GM12891 (cell line): ENCODE measurements at regions not wholly inside any gene's neighbourhood (a gene's known extent, or its start where the extent isn't known, plus 50 kb on each side); places are given as distances from the start of the nearest gene placed in this dataset.
"Not testable (repeated sequence)": the region's sequence is repeated elsewhere in the genome, so short reads cannot be mapped to it uniquely, and the experiment has no call there.

Source experiments
- DNase-seq: peaks from one replicate; pipeline ENCODE4 v3.0.0; 2011; ENCODE audit warnings: low spot score; ENCODE audit not compliant: insufficient read length
- FAIRE-seq: peaks from 2 replicates; lab custom pipeline; 2011; peaks lifted over from hg19 to GRCh38; lab: Jason Lieb, UNC

GRCh38 chr1:143905214-143906179, 66.3 kb downstream of the FAM72C start:
- not testable (repeated sequence) for FAIRE-seq, DNase-seq

- not testable (repeated sequence) for FAIRE-seq
Observed at GRCh38 chr1:143904622-143904979, 67.2 kb downstream of the FAM72C start.

GRCh38 chr1:143903899-143904621, 67.7 kb downstream of the FAM72C start:
- DNase-seq, FAIRE-seq: not testable (repeated sequence)

More at GRCh38 chr1:143904622-143904979, 67.2 kb downstream of the FAM72C start:
- not testable (repeated sequence) for DNase-seq

GRCh38 chr1:143896377-143896776, 75.4 kb downstream of the FAM72C start:
- FAIRE-seq, DNase-seq: not testable (repeated sequence)

GRCh38 chr1:143884932-143885574, 86.7 kb downstream of the FAM72C start:
- not testable (repeated sequence) for DNase-seq, FAIRE-seq

- not testable (repeated sequence) for DNase-seq, FAIRE-seq
Observed at GRCh38 chr1:143884532-143884931, 87.3 kb downstream of the FAM72C start.

- not testable (repeated sequence) for DNase-seq, FAIRE-seq
Observed at GRCh38 chr1:143879757-143880536, 91.8 kb downstream of the FAM72C start.

- DNase-seq, FAIRE-seq: not testable (repeated sequence)
Observed at GRCh38 chr1:143875947-143876346, 95.8 kb downstream of the FAM72C start.

- FAIRE-seq, DNase-seq: not testable (repeated sequence)
Observed at GRCh38 chr1:143874625-143875024, 97.2 kb downstream of the FAM72C start.

GRCh38 chr1:143873650-143874049, 98.1 kb downstream of the FAM72C start:
- DNase-seq, FAIRE-seq: not testable (repeated sequence)

GRCh38 chr1:143870388-143870787, 101.4 kb downstream of the FAM72C start:
- DNase-seq, FAIRE-seq: not testable (repeated sequence)

GRCh38 chr1:143867590-143868220, 104.1 kb downstream of the FAM72C start:
- FAIRE-seq, DNase-seq: not testable (repeated sequence)

- not testable (repeated sequence) for DNase-seq
- peak; percentile 47 for FAIRE-seq
Observed at GRCh38 chr1:143863901-143864520, 107.8 kb downstream of the FAM72C start.

- not testable (repeated sequence) for FAIRE-seq
Observed at GRCh38 chr1:143862722-143863121, 109.1 kb downstream of the FAM72C start.

GRCh38 chr1:143861306-143861705, 110.5 kb downstream of the FAM72C start:
- not testable (repeated sequence) for FAIRE-seq, DNase-seq

More at GRCh38 chr1:143862722-143863121, 109.1 kb downstream of the FAM72C start:
- DNase-seq = not testable (repeated sequence)

- FAIRE-seq, DNase-seq: not testable (repeated sequence)
Observed at GRCh38 chr1:143855867-143856266, 115.9 kb downstream of the FAM72C start.

- not testable (repeated sequence) for DNase-seq, FAIRE-seq
Observed at GRCh38 chr1:143854069-143854468, 117.7 kb downstream of the FAM72C start.

- DNase-seq, FAIRE-seq: not testable (repeated sequence)
Observed at GRCh38 chr1:143850637-143851036, 121.1 kb downstream of the FAM72C start.
